Stimulated activated CD8-positive, alpha-beta memory T cell treated with anti-CD3 and anti-CD28 coated beads, Interleukin-12 subunit alpha, Interleukin-12 subunit beta, amount 100 ng/mL, for 1 hour (primary cell): ENCODE measurements at regions not wholly inside any gene's neighbourhood (a gene's known extent, or its start where the extent isn't known, plus 50 kb on each side); places are given as distances from the start of the nearest gene placed in this dataset.

Experiments
- DNase-seq: peaks from one replicate; pipeline ENCODE4 v3.0.0-alpha.2; 2020; ENCODE audit warnings: low read depth

DNA sequence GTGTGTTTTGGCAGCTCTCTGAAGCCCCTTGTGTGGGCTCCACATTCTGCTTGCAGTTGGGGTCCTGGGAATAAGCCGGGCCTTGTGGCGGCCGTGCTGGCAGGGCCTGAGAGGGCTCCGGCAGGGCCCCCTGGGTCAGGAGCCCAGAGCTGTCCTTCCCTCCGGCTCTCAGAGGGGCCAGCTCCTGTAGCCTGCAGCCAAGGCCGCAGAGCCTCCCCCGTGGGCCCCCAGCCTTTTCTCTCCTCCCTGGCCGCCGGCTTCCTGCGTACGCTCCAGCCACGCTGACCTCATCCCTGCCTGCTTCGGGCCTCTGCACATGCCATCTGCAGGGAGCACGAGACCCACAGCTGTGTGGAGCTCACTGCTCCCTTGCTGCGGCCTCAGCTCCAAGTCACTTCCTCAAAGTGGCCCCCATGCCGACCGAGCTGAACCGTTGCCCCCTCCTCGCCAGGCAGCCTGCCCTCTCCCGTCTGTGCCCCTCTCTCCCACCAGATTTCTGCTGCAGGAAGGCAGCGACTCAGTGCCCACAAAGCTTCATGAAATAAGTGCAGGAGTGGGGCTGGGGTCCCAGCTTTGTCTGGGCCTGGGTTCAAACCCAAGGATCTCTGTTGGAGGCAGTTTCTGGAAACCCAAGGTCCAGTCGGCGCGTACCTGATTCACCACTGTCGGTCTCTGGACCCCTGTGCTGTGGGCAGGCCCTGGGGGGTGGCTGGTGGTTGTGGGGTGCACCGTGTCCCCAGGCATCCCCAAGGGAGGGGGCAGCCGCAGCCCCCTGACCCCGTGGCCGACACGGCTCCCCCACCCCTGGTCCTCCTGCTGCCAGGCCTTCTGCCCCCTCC is 57.1 kb upstream of the NKX1-1 start:
- DNase-seq: no peak

DNA sequence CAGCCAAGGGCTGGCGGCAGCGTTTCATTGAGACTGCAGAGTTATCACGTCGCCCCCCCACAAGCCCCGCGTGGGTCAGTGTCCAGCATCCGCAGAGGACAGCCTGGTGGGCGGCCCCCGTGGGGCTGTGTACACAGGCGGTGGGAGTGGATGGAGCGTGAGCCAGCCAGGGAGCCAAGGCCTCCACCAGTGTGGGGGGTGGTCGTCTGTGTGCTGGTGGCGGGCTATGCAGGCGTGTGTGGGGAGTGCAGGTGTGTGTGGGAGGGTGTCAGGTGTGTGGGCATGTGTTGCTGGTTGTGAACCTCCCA is 56.5 kb upstream of the NKX1-1 start:
- DNase-seq: no peak

DNA sequence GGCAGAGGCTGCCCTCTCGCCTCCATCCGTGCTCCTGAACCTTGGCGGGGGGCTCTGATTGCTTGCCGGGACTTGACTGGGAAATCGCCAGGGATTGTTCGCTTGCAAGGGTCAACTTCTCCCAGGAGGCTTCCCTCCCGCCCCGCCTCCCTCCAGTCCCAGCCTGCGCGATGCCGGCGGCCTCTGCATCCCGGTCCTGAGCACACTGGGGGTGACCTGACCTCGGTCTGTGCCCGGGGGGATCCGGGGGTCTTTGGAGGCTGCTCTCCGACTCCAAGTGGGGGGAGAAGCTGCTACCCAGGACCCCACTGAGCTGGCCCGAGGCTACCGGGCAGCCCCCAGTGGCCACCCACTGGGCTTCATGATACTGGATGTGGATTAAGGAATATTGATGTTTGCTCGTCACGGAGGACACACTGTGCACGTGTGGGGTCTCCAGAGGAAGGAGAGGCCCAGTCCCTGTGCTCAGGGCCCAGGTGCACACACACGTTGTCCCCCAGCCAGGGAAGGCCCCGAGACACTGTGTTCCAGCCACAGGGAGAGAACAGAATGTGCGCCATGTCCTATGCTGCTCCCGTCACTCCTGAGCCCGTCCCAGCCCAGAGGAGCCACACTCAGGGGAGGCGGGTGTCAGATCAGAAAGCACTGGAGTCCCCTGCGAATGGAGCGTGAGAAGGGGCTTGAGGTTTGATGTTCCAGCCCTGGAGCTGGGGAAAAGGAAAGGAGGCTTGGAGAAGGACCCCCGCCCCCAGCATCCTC is 55.9 kb upstream of the NKX1-1 start:
- no peak for DNase-seq

DNA sequence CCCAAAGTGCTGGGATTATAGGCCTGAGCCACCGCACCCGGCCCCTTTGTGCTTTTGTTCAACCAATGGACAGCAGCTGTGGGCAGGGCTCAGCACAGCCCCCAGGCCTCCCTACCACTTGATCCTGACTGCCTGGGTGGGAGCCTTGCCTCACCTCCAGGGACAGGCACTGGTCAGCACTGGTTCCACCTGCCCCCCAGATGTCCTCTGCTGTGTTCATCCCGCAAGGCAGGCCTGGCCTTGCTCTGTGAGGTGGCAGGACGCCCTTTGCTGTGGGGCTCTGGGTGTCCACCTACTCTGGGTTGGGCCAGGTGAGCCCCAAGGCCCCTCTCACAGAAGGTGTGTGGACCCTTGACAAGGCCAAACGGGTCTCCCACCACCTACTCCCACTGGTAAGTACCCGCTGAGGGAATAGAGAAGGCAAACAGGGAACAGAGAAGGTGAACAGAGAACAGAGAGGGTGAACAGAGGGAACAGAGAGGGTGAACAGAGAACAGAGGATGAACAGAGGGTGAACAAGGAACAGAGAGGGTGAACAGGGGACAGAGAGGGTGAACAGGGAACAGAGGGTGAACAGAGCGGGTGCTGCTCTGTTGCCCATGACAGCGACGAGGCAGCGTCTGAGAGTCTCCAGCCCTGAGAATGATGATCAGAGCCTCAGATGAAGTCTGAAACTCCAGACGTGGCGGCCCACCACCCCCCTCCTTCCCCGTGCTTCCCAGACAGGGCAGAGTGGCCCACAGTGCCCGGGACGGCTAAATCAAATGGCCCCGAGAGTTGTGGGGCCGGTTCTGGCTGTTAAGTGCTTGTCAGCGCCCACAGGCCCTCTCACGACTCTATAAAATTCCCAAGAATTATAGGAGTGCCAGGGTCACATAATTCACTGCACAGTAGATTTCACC is 55.0 kb upstream of the NKX1-1 start:
- no peak for DNase-seq

DNA sequence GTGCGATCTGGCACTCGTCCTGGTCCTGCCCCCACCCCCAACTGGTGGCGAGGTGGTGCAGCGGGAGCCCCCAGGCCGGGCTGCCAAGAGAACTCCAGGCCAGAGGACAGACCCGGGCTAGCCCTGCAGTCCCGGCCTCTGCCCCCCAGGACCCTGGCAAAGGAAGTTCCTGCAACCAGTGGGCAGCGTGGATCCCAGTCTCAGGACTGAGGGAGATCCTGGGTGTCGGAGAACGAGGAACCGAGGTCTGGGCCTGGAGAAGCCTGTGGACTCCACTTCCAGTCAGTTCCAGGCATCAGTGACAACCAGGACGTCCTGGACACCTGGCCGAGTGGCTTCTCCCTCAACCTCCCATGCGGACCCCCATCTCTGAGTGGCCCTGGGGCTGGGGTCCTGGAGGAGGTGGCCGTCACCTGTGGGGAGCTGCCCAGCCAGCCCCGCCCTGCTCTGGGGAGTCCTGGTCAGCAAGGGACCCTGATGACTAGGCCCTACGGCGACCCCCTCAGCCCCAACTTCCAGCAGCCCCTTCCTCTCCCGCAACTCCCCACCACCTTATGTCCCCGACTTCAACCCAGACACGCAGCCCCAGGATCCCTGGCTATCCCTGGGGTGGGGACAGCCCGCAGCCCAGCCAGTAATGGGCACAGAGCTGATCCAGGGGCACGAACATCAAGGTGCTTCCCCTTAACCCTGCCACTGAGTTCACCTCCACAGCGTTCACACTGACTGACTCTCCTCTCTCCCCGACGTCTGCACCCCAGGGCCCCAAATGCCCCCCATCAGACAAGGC is 53.7 kb upstream of the NKX1-1 start:
- no peak for DNase-seq

DNA sequence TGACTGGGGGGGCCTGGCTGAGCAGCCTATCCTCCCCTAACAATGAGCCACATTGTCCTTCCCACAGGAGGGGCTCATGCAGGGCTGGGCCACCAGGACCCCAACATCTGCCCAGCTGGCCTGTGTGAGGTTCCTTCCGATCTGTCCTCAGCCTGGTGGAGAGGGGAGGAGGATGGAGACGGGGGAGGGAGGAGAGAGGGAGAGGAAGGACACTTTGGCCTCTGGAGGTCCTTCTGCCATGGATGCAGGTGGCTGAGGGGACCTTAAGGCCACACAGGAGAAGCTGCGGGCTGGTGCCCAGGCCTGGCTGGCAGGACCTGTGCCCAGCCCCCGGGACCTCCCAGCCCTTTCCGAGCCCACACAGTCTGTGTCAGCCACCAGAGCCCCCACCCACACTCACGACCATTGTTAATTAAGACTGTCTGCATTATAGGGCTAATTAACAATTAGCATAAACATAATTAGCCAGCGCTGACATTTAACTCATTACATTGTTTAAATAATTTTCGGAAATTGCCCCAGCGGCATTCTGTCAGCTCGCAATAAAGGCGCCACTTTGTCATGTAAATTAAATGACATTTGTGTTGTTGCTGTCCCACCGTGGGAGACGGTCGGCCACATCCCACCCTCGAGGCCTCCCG is 53.0 kb upstream of the NKX1-1 start:
- no peak for DNase-seq

DNA sequence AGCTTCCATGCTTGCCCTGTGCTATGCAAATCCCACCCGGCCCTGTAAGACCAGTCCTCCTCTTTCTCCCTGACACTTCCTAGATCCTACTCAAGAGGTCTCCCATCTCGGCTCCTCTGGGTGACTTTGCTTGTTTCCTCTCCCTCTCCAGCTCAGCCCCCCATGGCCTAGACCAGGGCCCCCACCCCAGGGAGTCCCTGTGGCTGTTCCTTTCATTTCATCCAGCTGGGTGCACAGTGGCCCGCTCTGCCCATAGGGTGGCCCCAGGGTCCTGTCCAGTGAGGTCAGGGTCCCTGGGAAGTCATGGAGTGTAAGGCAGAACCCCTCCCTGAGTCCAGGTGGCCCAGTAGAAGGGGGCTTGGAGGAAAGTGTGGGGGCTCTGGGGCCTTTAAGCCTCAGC is 52.3 kb upstream of the NKX1-1 start:
- no peak for DNase-seq
